ENCODE measurements at regions not wholly inside any gene's neighbourhood (a gene's known extent, or its start where the extent isn't known, plus 50 kb on each side); places are given as distances from the start of the nearest gene placed in this dataset.

GRCh38 chr14:71187633-71188356, 280.5 kb downstream of the PCNX1 start:
- no peaks in the 10 kb centered on the region for H3K4me1 Mint-ChIP-seq (ENCODE audit: low read depth in 2 of 2)
- DNase-seq (no peak), ATAC-seq (replicated peaks) (no peak)
- no peak overlapping the region for H3K4me3 Mint-ChIP-seq
- no peak overlapping the region for H3K27ac Mint-ChIP-seq
- no peaks in the 10 kb centered on the region for H3K36me3 Mint-ChIP-seq (ENCODE audit: insufficient read depth)
- H3K27me3 Mint-ChIP-seq, result peaks cover 16% of the 10 kb centered on the region in 2 donors
- H3K9me3 Mint-ChIP-seq, result no peaks in the 10 kb centered on the region

- no peak overlapping the region for H3K27ac Mint-ChIP-seq
- H3K27me3 Mint-ChIP-seq, result peaks cover 16% of the 10 kb centered on the region in 2 donors
- H3K4me1 Mint-ChIP-seq (ENCODE audit: low read depth in 2 of 2), result no peaks in the 10 kb centered on the region
- no peak overlapping the region for H3K4me3 Mint-ChIP-seq
- no peak for DNase-seq
- H3K36me3 Mint-ChIP-seq (ENCODE audit: insufficient read depth), result no peaks in the 10 kb centered on the region
- no peak for ATAC-seq (replicated peaks)
- H3K9me3 Mint-ChIP-seq, result no peaks in the 10 kb centered on the region
Measured at GRCh38 chr14:71190770-71191374, 283.6 kb downstream of the PCNX1 start.

- Mint-ChIP-seq H3K4me3 (no peak overlapping the region), H3K27me3 (peaks cover 10 to 11% of the 10 kb centered on the region in 2 donors), H3K4me1 (ENCODE audit: low read depth in 2 of 2) (no peaks in the 10 kb centered on the region), H3K36me3 (ENCODE audit: insufficient read depth) (no peaks in the 10 kb centered on the region), H3K9me3 (no peaks in the 10 kb centered on the region), H3K27ac (no peak overlapping the region)
- no peak for ATAC-seq (replicated peaks)
- no peak for DNase-seq
Measured at GRCh38 chr14:71193663-71194062, 286.4 kb downstream of the PCNX1 start.

- Mint-ChIP-seq H3K4me1 (ENCODE audit: low read depth in 2 of 2) (no peaks in the 10 kb centered on the region), H3K36me3 (ENCODE audit: insufficient read depth) (peaks cover 3% of the 10 kb centered on the region), H3K9me3 (no peaks in the 10 kb centered on the region)
Measured at GRCh38 chr14:71194251-71194650, 287.0 kb downstream of the PCNX1 start.

GRCh38 chr14:71196921-71197320, 289.7 kb downstream of the PCNX1 start:
- H3K4me1 Mint-ChIP-seq (ENCODE audit: low read depth in 2 of 2), result no peaks in the 10 kb centered on the region
- ATAC-seq (replicated peaks) (no peak), DNase-seq (no peak)
- H3K36me3 Mint-ChIP-seq (ENCODE audit: insufficient read depth), result peaks cover 3% of the 10 kb centered on the region
- H3K27me3 Mint-ChIP-seq, result no peaks in the 10 kb centered on the region
- no peaks in the 10 kb centered on the region for H3K9me3 Mint-ChIP-seq
- H3K27ac Mint-ChIP-seq, result no peak overlapping the region
- no peak overlapping the region for H3K4me3 Mint-ChIP-seq

More at GRCh38 chr14:71194251-71194650, 287.0 kb downstream of the PCNX1 start:
- Mint-ChIP-seq H3K27me3 (peaks cover 7 to 11% of the 10 kb centered on the region in 2 donors), H3K27ac (no peak overlapping the region), H3K4me3 (no peak overlapping the region)
- ATAC-seq (replicated peaks) (no peak), DNase-seq (no peak)

- Mint-ChIP-seq H3K4me1 (ENCODE audit: low read depth in 2 of 2) (no peaks in the 10 kb centered on the region), H3K4me3 (no peak overlapping the region), H3K36me3 (ENCODE audit: insufficient read depth) (peaks cover 3% of the 10 kb centered on the region), H3K9me3 (no peaks in the 10 kb centered on the region), H3K27me3 (no peaks in the 10 kb centered on the region), H3K27ac (no peak overlapping the region)
- DNase-seq (no peak), ATAC-seq (replicated peaks) (no peak)
Measured at GRCh38 chr14:71198687-71199086, 291.4 kb downstream of the PCNX1 start.

- Mint-ChIP-seq H3K27ac (no peak overlapping the region), H3K36me3 (ENCODE audit: insufficient read depth) (peaks cover 3% of the 10 kb centered on the region), H3K27me3 (no peaks in the 10 kb centered on the region), H3K4me3 (no peak overlapping the region), H3K9me3 (no peaks in the 10 kb centered on the region), H3K4me1 (ENCODE audit: low read depth in 2 of 2) (no peaks in the 10 kb centered on the region)
- DNase-seq (no peak), ATAC-seq (replicated peaks) (no peak)
Measured at GRCh38 chr14:71201840-71202239, 294.6 kb downstream of the PCNX1 start.

GRCh38 chr14:71202881-71203280, 295.6 kb downstream of the PCNX1 start:
- Mint-ChIP-seq H3K27me3 (no peaks in the 10 kb centered on the region), H3K9me3 (no peaks in the 10 kb centered on the region), H3K4me1 (ENCODE audit: low read depth in 2 of 2) (no peaks in the 10 kb centered on the region), H3K27ac (no peak overlapping the region), H3K36me3 (ENCODE audit: insufficient read depth) (peaks cover 3% of the 10 kb centered on the region), H3K4me3 (no peak overlapping the region)
- DNase-seq (no peak), ATAC-seq (replicated peaks) (no peak)

- Mint-ChIP-seq H3K36me3 (ENCODE audit: insufficient read depth) (peaks cover 3% of the 10 kb centered on the region), H3K27me3 (no peaks in the 10 kb centered on the region), H3K4me3 (no peak overlapping the region), H3K4me1 (ENCODE audit: low read depth in 2 of 2) (no peaks in the 10 kb centered on the region), H3K27ac (no peak overlapping the region), H3K9me3 (no peaks in the 10 kb centered on the region)
- ATAC-seq (replicated peaks) (no peak), DNase-seq (no peak)
Measured at GRCh38 chr14:71203306-71203705, 296.0 kb downstream of the PCNX1 start.

GRCh38 chr14:71204231-71204630, 297.0 kb downstream of the PCNX1 start:
- peak overlapping the region in 1 of 2 donors; percentile 29 for H3K27ac Mint-ChIP-seq

GRCh38 chr14:71204768-71205167, 297.5 kb downstream of the PCNX1 start:
- Mint-ChIP-seq H3K36me3 (ENCODE audit: insufficient read depth) (no peaks in the 10 kb centered on the region), H3K4me3 (no peak overlapping the region), H3K9me3 (no peaks in the 10 kb centered on the region), H3K27me3 (no peaks in the 10 kb centered on the region), H3K4me1 (ENCODE audit: low read depth in 2 of 2) (no peaks in the 10 kb centered on the region), H3K27ac (peak overlapping the region in 1 of 2 donors; percentile 29)
- DNase-seq (no peak), ATAC-seq (replicated peaks) (no peak)

More at GRCh38 chr14:71204231-71204630, 297.0 kb downstream of the PCNX1 start:
- Mint-ChIP-seq H3K36me3 (ENCODE audit: insufficient read depth) (no peaks in the 10 kb centered on the region), H3K27me3 (no peaks in the 10 kb centered on the region), H3K4me1 (ENCODE audit: low read depth in 2 of 2) (no peaks in the 10 kb centered on the region), H3K4me3 (no peak overlapping the region), H3K9me3 (no peaks in the 10 kb centered on the region)
- DNase-seq (no peak), ATAC-seq (replicated peaks) (no peak)

GRCh38 chr14:71206123-71206522, 298.9 kb downstream of the PCNX1 start:
- Mint-ChIP-seq H3K36me3 (ENCODE audit: insufficient read depth) (no peaks in the 10 kb centered on the region), H3K27ac (no peak overlapping the region), H3K4me3 (no peak overlapping the region), H3K4me1 (ENCODE audit: low read depth in 2 of 2) (peaks cover 0 to 1% of the 10 kb centered on the region in 2 donors), H3K9me3 (no peaks in the 10 kb centered on the region), H3K27me3 (peaks cover 0 to 6% of the 10 kb centered on the region in 2 donors)
- no peak for DNase-seq
- ATAC-seq (replicated peaks), result no peak

GRCh38 chr14:71206766-71207371, 299.6 kb downstream of the PCNX1 start:
- Mint-ChIP-seq H3K9me3 (no peaks in the 10 kb centered on the region), H3K27ac (no peak overlapping the region), H3K36me3 (ENCODE audit: insufficient read depth) (no peaks in the 10 kb centered on the region), H3K4me1 (ENCODE audit: low read depth in 2 of 2) (peaks cover 0 to 1% of the 10 kb centered on the region in 2 donors), H3K27me3 (peaks cover 0 to 6% of the 10 kb centered on the region in 2 donors), H3K4me3 (no peak overlapping the region)
- DNase-seq, result no peak
- ATAC-seq (replicated peaks), result no peak

All from effector memory CD8-positive, alpha-beta T cell (primary cell).